ENCODE measurements at regions not wholly inside any gene's neighbourhood (a gene's known extent, or its start where the extent isn't known, plus 50 kb on each side); places are given as distances from the start of the nearest gene placed in this dataset.
A peak's percentile ranks its signal among the peaks of the same experiment; 100 is the strongest.

GRCh38 chr12:86659985-86660384, 403.8 kb upstream of the MGAT4C start:
- DNase-seq: no peak
- no TSS peak for BruUV-seq (replicated peaks)
- peak overlapping the region; percentile 77 for H3K27ac Mint-ChIP-seq (ENCODE audit: unreplicated experiment)
- intact Hi-C loops (cut with micrococcal nuclease; ENCODE audit: unreplicated experiment): loop anchor here (10.0 kb wide), 1 partner anchor 395 kb away; no protein-coding TSS in a partner anchor
- H3K36me3 Mint-ChIP-seq (ENCODE audit: insufficient read depth, unreplicated experiment): no peaks in the 10 kb centered on the region
- H3K4me1 Mint-ChIP-seq (ENCODE audit: low read depth, unreplicated experiment): peaks cover 32% of the 10 kb centered on the region
- CTCF ChIA-PET: interaction anchor here (0.5 to 0.7 kb wide), 3 partner anchors 124 to 703 kb away, joined by 3 read pairs; no protein-coding TSS in a partner anchor
- H3K27me3 Mint-ChIP-seq (ENCODE audit: unreplicated experiment): no peaks in the 10 kb centered on the region
- no peak for TF ChIP-seq CTCF (IDR thresholded peaks at IDR 0.05; ENCODE audit: unreplicated experiment)
- H3K9me3 Mint-ChIP-seq (ENCODE audit: low read depth, unreplicated experiment): no peaks in the 10 kb centered on the region
- H3K4me3 Mint-ChIP-seq (ENCODE audit: low read depth, unreplicated experiment): no peak overlapping the region

GRCh38 chr12:86658303-86658702, 402.1 kb upstream of the MGAT4C start:
- Mint-ChIP-seq H3K9me3 (ENCODE audit: low read depth, unreplicated experiment) (no peaks in the 10 kb centered on the region), H3K4me3 (ENCODE audit: low read depth, unreplicated experiment) (no peak overlapping the region), H3K27ac (ENCODE audit: unreplicated experiment) (no peak overlapping the region), H3K36me3 (ENCODE audit: insufficient read depth, unreplicated experiment) (no peaks in the 10 kb centered on the region), H3K4me1 (ENCODE audit: low read depth, unreplicated experiment) (peaks cover 23% of the 10 kb centered on the region), H3K27me3 (ENCODE audit: unreplicated experiment) (no peaks in the 10 kb centered on the region)
- TF ChIP-seq CTCF (IDR thresholded peaks at IDR 0.05; ENCODE audit: unreplicated experiment): no peak
- no TSS peak for BruUV-seq (replicated peaks)
- intact Hi-C loops (cut with micrococcal nuclease; ENCODE audit: unreplicated experiment): no loop called here
- no peak for DNase-seq
- CTCF ChIA-PET: no interaction called here

GRCh38 chr12:86647800-86648199, 391.6 kb upstream of the MGAT4C start:
- BruUV-seq (replicated peaks): no TSS peak
- no peak for DNase-seq

GRCh38 chr12:86634456-86635410, 378.5 kb upstream of the MGAT4C start:
- no TSS peak for BruUV-seq (replicated peaks)
- TF ChIP-seq CTCF (IDR thresholded peaks at IDR 0.05; ENCODE audit: unreplicated experiment): no peak

More at GRCh38 chr12:86647800-86648199, 391.6 kb upstream of the MGAT4C start:
- Mint-ChIP-seq H3K27ac (ENCODE audit: unreplicated experiment) (no peak overlapping the region), H3K9me3 (ENCODE audit: low read depth, unreplicated experiment) (no peaks in the 10 kb centered on the region), H3K27me3 (ENCODE audit: unreplicated experiment) (no peaks in the 10 kb centered on the region), H3K4me1 (ENCODE audit: low read depth, unreplicated experiment) (no peaks in the 10 kb centered on the region), H3K36me3 (ENCODE audit: insufficient read depth, unreplicated experiment) (no peaks in the 10 kb centered on the region), H3K4me3 (ENCODE audit: low read depth, unreplicated experiment) (no peak overlapping the region)
- intact Hi-C loops (cut with micrococcal nuclease; ENCODE audit: unreplicated experiment): no loop called here
- CTCF ChIA-PET: no interaction called here
- TF ChIP-seq CTCF (IDR thresholded peaks at IDR 0.05; ENCODE audit: unreplicated experiment): no peak

More at GRCh38 chr12:86634456-86635410, 378.5 kb upstream of the MGAT4C start:
- peak; percentile 24 for DNase-seq
- no peaks in the 10 kb centered on the region for H3K27me3 Mint-ChIP-seq (ENCODE audit: unreplicated experiment)
- no peaks in the 10 kb centered on the region for H3K36me3 Mint-ChIP-seq (ENCODE audit: insufficient read depth, unreplicated experiment)
- H3K4me3 Mint-ChIP-seq (ENCODE audit: low read depth, unreplicated experiment): no peak overlapping the region
- H3K4me1 Mint-ChIP-seq (ENCODE audit: low read depth, unreplicated experiment): peaks cover 12% of the 10 kb centered on the region
- CTCF ChIA-PET: interaction anchor here (0.6 to 0.9 kb wide), 3 partner anchors 272 to 879 kb away, joined by 3 read pairs; no protein-coding TSS in a partner anchor
- intact Hi-C loops (cut with micrococcal nuclease; ENCODE audit: unreplicated experiment): no loop called here
- peak overlapping the region; percentile 33 for H3K27ac Mint-ChIP-seq (ENCODE audit: unreplicated experiment)
- H3K9me3 Mint-ChIP-seq (ENCODE audit: low read depth, unreplicated experiment): peaks cover under 1% of the 10 kb centered on the region
